ENCODE measurements at regions not wholly inside any gene's neighbourhood (a gene's known extent, or its start where the extent isn't known, plus 50 kb on each side); places are given as distances from the start of the nearest gene placed in this dataset.

DNA sequence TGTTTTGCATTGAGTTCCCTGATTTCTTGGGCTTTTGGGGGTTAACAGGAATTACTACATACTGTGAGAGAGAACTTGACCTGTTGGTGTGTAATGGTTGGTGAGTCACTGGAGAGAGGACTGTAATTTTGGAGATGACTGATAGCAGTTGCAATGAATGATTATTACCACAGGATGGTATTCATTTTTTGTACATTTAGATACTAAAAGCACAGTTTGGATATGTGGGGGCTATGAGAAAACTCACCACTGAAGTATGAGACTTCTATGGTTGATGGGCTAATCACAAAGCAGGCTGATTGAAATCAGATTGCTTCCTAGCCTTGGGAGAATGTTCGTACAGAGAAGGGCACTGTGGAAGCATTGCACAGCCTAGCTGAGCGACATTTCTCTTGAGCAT, 1571.3 kb upstream of the PRMT6 start (continued):
- TF ChIP-seq, protein P1, sequence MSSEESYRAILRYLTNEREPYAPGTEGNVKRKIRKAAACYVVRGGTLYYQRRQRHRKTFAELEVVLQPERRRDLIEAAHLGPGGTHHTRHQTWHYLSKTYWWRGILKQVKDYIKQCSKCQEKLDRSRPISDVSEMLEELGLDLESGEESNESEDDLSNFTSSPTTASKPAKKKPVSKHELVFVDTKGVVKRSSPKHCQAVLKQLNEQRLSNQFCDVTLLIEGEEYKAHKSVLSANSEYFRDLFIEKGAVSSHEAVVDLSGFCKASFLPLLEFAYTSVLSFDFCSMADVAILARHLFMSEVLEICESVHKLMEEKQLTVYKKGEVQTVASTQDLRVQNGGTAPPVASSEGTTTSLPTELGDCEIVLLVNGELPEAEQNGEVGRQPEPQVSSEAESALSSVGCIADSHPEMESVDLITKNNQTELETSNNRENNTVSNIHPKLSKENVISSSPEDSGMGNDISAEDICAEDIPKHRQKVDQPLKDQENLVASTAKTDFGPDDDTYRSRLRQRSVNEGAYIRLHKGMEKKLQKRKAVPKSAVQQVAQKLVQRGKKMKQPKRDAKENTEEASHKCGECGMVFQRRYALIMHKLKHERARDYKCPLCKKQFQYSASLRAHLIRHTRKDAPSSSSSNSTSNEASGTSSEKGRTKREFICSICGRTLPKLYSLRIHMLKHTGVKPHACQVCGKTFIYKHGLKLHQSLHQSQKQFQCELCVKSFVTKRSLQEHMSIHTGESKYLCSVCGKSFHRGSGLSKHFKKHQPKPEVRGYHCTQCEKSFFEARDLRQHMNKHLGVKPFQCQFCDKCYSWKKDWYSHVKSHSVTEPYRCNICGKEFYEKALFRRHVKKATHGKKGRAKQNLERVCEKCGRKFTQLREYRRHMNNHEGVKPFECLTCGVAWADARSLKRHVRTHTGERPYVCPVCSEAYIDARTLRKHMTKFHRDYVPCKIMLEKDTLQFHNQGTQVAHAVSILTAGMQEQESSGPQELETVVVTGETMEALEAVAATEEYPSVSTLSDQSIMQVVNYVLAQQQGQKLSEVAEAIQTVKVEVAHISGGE (CRISPR knock-in tag; IDR thresholded peaks at IDR 0.05), result no peak

DNA sequence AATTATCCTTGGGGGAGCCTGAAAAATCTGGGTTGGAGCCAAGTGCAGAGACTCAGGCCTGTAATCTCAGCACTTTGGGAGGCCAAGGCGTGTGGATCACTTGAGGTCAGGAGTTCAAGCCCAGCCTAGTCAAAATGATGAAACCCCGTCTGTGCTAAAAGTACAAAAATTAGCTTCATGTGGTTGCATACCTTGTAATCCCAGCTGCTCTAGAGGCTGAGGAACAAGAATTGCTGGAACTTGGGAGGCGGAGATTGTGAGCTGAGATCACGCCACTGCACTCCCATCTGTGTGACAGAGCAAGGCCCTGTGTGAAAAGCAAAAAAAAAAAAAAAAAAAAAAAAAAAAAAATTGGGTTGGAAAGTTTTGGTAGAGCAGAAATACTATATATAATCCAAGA, 1563.6 kb upstream of the PRMT6 start:
- POLR2A ChIA-PET, result no interaction called here
- FAIRE-seq (no peak), ATAC-seq (no peak), DNase-seq (ENCODE audit: low read depth, low spot score) (no peak)
- no peaks in the 10 kb centered on the region for H3K36me3 ChIP-seq (ENCODE audit: control insufficient read depth in 2 of 2, insufficient read depth in 2 of 2, low read length in 1 of 2)
- in situ Hi-C loops (cut with MboI) (no loop called here), intact Hi-C loops (cut with micrococcal nuclease; ENCODE audit: unreplicated experiment) (no loop called here)
- BruUV-seq (replicated peaks), result no TSS peak
- no peaks in the 10 kb centered on the region for H3K27me3 ChIP-seq (replicated peaks in 1 of 2; ENCODE audit: control insufficient read depth in 2 of 2, insufficient read depth in 2 of 2, low read length in 1 of 2)
- H3K79me2 ChIP-seq (ENCODE audit: control insufficient read depth, insufficient read depth, low read length), result no peaks in the 10 kb centered on the region
- CTCF ChIA-PET, result no interaction called here
- H4K20me1 ChIP-seq (ENCODE audit: control insufficient read depth, insufficient read depth), result no peaks in the 10 kb centered on the region
- SMC1A ChIA-PET (ENCODE audit: uncharacterized antibody, unreplicated experiment), result no interaction called here
- no peak overlapping the region for H3K9ac ChIP-seq (ENCODE audit: control insufficient read depth, insufficient read depth, low read length)
- RAD21 ChIA-PET (ENCODE audit: unreplicated experiment), result no interaction called here
- H3K4me1 ChIP-seq (ENCODE audit: control insufficient read depth, insufficient read depth, low read length), result no peaks in the 10 kb centered on the region
- TF ChIP-seq RFX5 (IDR thresholded peaks at IDR 0.05; ENCODE audit: low read depth, low read length) (no peak), MYB (IDR thresholded peaks at IDR 0.05; ENCODE audit: borderline replicate concordance, low read depth, low read length) (no peak), FOXK2 (IDR thresholded peaks at IDR 0.05) (no peak), ZSCAN29 (IDR thresholded peaks at IDR 0.05) (no peak), YBX1 (IDR thresholded peaks at IDR 0.05) (no peak), NR2F1 (conservative IDR thresholded peaks at IDR 0.05) (no peak)
- TF ChIP-seq, protein P1 (CRISPR knock-in tag; IDR thresholded peaks at IDR 0.05), result no peak
- no peak overlapping the region for H3K4me3 ChIP-seq
- no peaks in the 10 kb centered on the region for H3K9me3 ChIP-seq (replicated peaks; ENCODE audit: control insufficient read depth, insufficient read depth, low read length)
- WGBS (ENCODE audit: insufficient coverage, insufficient replicate concordance, low lambda C conversion rate, missing lambda C conversion rate), result 19% methylated on average over 4 of the region's 4 CpGs
- H2AFZ ChIP-seq (ENCODE audit: control insufficient read depth, low read depth, low read length), result no peak overlapping the region
- H3K27ac ChIP-seq (ENCODE audit: control insufficient read depth, insufficient read depth), result no peak overlapping the region
- no peak overlapping the region for H3K4me2 ChIP-seq (ENCODE audit: control insufficient read depth, insufficient read depth)

Data from GM12878 (cell line).